ENCODE measurements at regions not wholly inside any gene's neighbourhood (a gene's known extent, or its start where the extent isn't known, plus 50 kb on each side); places are given as distances from the start of the nearest gene placed in this dataset.

DNA sequence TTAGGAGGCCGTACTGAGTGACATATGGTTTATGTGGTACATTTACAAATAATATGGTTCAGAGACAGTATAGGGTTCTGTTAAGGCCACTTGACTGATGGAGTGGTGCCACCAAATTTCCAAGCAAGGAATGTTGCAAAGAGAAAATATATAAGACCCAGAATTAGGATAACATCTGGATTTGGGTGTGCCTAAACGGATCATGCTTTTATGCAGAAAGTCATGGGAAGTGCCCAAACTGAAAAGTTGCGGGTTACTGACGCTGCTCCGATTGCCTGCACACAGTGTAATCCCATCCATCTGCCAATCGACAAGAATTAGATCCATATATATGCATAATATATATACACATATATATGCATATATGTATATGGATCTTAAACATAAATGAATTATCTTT lies 138.4 kb upstream of the DCN start:
- no peak for DNase-seq

DNA sequence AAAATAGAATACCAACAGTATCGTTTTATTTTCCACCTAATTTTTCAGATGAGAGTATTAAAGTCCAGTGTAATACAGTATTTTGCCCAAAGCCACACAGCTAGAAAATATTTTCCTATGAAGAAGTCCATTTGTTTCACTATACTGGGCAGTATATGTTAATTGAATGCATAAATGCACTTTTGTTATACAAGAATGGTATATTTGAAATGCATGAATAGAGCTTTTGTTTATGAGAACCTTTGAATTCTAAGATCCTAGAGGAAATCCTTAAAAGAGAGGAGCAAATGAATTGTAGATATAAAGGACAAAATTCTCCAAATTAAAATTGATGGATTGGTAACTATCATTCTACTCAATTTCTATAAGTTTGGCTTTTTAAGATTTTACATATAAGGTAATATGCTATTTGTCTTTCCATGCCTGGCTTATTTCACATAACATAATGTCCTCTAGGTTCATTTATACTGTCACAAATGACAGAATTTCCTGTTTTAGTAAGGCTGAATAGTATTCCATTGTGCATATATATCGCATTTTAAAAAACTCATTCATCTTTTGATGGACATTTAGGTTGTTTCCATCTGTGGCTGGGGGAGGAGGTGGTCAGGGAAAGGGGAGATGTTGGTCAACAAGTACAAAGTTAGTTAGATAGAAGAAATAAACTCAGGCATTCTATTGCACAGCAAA lies 136.6 kb upstream of the DCN start:
- no peak for DNase-seq

DNA sequence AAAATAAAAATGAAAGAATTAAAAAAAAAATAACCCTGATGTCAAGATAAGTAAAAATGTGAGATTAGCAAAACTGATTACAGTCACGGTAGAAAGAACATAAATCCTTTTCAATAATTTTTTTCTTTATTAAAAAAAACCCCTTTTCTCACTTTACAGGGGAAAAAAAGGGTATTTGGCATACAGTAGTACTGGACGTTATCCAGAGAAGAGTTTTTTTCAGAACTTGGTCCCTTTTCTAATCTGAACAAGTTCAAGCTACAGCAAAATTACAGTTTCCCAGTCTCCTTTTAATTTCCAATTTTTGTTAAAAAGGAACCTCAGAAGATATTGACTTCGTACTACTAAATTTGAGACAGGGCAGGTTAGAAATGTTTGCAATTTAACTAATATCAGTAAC lies 134.7 kb upstream of the DCN start:
- no peak for DNase-seq

DNA sequence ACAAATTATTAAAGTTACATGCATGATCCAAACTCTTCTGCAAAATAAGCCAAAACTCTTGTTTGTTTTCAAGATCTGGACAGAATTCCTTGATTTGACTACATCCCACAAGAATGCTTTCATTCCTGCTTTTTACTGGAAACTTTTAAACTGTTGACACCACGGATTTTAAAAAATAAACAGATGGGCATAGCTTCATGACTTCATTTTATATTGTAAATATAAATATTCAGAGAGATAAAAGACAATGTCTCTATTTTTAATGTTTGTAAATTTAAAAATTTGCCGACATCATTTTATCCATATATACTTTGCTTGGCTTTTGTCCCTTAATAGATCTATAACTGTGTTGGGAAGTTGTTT lies 134.3 kb upstream of the DCN start:
- DNase-seq: no peak

DNA sequence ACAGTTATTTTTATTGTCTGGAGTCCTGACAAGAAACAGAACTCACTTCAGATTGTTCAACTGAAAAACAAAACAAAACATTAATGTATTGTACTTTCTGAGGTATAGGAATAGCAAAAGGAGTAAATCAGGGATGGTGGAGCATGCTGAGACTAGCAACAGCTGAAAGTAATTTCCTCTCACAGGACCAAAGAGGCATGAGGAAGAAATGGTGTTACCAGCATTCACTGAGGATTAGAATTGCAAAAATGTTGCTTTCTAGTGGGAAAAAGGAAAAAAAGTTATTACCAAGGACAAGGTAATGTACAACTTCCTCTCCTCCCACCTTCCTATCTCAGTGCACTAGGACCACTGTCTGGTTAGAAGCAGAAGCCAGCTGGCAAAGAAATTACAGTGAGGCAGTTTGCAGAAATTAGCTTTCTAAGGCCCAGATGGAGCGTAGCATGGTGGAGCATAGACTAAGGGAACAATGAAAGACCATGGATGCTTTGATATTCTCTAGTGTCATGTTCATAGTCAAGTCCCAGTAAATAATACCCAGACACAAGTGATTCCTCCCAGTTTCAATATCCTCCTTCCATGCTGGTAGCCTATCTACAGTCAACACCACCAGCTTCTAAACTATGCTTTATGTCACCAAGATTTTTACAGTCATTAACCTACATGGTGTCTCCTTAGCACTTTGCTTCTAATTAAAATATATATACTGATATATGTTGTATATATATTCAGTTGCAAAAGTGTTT lies 133.7 kb upstream of the DCN start:
- DNase-seq: no peak

DNA sequence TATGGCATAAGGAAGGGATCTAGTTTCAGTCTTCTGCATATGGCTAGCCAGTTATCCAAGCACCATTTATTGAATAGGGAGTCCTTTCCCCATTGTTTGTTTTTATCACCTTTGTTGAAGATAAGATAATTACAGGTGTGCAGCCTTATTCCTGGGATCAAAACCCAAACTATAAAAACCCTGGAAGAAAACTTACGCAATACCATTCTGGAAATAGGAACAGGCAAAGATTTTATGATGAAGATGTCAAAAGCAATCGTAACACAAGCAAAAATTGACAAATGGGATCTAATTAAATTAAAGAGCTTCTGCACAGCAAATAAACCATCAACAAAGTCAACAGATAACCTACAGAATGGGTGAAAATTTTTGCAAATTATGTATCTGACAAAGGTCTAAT lies 128.5 kb upstream of the DCN start:
- DNase-seq: no peak

DNA sequence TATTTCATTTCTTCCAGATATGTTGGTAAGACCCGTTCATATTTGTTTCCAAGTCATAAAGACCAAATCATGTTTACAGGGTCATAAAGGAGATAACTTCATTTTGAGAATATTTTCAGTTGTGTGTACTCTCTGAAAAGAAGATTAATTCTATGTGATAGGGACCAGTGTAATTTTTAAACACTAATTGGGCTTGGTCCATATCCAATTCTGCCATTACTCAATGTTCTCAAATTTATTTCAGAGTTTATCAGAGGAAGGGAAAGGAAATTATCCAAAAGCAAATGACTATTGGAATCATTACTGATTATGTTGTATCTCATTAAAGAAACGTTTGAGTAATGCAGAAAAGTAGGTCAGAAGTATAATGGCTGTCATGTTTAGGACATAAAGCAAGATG lies 126.8 kb upstream of the DCN start:
- no peak for DNase-seq

DNA sequence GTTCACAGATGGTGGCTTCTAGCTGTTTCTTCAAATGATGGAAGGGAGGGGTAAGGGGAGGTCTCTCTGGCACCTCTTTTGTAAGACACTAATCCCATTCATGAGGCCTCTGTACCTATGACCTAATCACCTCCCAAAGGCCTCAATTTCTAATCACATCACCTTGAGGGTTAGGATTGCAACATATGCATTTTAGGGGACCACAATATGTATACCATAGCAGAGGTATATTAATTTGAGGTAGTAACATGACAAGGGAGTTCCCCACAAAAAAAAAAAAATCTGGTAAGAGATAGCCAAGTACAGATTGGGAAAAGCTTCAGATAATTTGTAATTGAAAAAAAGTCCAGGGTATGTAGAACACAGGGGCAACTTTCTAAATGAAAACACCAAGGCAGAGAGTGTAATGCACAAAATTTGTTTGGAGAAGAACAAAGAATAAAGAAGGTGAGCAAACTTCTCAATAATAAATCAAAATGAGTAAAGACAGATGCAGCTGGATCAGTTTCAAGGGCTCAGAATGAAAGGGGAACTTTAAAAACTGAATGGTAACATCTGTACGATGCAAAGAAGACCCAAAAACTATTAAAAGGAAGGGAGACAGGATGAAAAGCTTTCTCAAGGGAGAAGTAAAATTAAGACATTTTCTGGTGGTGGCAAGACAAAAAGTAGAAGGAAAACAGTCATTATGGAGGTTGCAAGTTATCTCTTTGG lies 125.5 kb upstream of the DCN start:
- DNase-seq: no peak

DNA sequence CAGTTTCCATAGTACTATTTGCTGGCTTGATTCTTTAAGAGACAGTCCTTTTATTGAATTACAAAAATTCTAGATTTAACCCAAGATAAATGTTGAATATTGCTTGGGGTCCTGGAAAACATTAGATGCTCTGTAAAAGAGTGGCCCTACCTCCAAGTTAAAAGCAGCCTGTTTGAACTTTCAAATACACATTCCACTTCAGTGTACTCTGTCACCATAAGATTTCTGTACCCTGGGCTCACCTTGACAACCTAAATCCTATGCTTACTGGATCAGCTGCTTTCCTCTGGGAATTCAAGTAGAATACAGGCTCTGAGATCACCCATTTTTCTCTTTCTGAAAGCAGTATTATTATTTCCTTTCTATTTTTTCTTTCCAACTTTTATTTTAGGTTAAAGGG lies 107.7 kb upstream of the DCN start:
- no peak for DNase-seq

DNA sequence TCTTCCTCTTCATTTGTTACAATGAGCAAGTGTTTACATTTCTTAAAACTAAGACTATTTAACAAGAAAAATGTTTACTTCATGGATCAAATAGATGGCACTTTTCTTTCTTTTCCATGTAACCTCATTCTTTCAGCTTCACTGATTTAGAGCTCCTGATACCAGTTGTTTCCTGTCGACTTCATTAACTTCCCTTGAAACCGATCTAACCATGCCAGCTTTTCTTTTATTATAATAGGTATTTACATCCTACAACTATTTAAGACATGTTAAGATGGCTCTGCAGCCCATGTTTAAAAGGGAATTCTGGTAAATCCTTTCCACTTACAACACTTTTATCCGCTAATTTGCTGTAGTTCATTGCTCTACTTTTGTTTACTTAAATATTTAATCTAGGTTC lies 107.3 kb upstream of the DCN start:
- no peak for DNase-seq

DNA sequence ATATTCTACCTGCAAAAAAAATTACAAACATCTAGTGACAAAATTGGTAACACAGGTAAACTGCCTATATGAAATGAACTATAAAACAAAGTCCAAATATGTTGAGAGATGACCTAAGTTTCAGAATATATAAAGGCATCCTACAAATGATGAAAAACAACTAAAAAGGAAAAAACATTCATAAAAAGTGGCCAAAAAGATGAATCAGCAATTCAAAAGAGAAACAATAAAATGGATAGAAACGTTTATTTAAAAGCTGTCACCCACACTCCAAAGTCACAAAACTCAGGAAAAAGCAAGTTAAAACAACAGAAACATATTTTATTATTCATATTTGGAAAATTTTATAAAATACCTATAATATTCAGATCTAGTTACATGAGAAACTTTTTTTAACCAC lies 106.5 kb upstream of the DCN start:
- DNase-seq: no peak

DNA sequence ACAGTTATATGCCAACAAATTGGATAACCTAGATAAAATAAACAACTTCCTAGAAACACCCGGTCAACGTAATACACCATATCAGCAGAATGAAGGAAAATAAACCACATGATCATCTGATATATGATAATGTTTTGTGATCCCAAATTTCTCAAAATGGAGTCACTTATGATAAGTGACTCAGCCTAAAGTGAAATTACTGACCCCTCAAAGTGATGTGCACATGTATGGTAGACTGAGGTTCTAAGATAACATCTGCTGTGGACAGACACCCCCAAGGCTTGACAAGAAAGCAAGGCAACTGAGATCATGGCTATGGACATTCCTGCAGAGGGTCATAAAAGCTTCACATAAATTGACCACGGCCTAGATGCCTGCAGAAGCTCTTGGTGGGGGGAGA lies 105.1 kb upstream of the DCN start:
- DNase-seq: no peak

DNA sequence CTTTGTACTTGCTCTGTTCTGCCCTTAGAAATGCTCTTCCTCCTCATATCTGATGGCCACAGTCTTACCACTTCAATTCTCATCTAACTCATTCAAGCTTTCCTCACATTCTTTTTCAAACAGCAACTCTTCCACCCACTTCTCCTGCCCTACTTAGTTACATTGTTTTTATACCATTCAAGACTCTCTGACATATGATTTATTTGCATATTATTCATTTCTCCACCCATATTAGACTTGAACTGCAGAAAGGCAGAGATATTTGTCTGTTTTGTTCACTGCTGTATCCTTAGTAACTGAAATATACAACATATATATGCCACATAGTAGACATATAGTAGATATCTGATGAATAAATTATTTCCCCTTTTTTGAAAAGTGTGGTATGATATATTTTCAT lies 95.5 kb upstream of the DCN start:
- no peak for DNase-seq

DNA sequence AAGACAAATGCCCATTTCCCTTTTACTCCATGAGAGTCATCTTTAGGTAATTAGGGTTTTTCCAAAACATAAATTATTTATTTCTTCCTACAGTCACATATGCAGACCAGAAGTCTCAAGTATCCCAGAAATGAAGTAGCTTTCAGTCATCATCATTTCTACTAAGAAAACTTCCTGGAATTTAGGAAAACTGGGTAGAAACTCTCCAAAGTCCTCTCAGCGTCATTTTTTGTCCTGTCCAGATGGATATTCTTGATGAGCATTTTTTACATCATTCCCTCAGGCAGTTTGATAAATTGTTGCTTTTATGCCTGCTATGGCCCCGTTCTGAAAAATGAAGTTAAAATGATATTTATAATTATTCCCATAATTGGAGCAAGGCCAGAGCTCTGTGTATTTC lies 93.9 kb upstream of the DCN start:
- DNase-seq: no peak

DNA sequence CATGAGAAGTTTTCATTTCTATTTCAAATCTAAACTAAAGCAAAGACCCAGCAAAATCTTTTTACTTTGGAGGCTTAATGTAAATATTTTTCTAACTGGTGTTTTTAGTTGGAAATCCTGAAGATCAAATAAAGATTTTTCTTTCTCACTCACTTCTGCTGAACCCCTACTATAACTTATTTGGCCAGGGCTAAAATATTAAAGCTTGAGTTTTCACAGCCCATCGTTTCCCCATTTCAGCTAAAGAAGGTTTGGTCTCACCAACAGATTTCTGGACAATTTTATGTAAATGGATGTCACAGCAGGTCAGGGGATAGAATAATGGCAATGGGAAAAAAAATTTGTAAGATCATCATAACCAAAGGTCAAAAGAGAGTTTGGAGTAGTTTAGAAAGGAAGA lies 92.7 kb upstream of the DCN start:
- DNase-seq: no peak

DNA sequence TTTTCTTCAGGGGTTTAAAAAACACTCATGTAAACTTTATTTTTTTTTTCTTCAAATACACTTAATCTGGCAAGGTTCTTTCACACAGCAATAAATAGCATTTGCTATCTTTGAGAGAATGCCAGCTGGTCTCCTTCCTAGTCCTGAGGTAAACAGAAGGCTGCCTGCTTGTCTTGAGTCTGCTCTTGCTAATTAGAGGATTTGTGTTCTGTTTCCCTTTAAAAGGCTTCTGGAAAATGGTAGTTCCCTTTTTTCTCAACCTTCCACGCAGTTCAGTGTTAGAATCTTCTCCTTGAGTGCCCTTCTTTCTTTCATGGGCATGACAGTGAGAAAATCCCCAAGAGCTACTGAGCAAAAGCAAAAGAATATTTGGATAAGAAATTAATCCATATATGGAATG lies 92.3 kb upstream of the DCN start:
- peak in 3 of 51 donors; percentile 2 to 14 (median 11) for DNase-seq

DNA sequence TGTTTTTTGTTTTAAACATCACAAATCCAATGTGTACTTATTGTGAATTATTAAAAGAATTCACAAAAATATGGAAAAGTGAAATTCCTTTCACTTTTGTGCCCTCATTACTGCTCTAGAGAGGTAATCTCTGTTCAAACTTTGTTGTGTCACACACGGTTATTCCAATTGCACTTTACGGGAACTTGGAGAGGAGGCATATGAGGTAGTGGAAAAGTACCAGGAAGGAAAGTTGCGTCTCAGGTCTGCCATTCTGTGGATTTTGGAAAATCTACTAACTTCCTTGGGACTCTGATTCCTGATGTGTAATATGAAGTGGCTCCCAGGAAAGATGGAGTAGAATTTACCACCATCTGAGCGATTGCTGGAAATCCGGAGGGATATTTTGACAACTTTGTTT lies 90.9 kb upstream of the DCN start:
- no peak for DNase-seq

DNA sequence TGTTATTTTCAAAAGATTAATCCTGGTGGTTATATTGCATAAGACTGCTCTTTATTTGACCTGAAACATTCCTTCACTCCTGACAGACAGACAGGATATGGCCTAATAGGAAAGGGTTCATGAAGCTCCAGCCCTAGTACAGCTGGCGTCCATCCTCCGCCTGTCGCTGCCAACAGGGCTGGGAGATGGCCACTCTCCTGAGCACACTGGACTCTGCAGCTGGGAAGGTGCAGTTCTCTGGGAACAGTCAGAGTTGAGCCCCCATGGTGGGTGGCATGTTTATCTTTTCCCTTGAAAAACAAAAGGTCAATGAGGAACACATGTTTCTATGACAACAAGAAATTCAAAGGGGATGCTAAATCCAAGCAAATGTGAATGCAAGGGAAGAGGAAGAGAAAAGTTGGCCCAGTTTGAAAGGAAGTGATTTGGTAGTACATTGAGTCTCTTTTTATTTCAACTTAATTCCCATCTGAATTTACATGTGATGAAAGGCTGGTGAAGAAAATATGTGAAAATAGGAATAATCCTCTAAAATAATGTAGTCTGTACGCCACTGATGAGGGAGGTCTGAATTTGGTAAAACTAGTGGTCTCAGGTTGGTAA lies 89.9 kb upstream of the DCN start:
- DNase-seq: peak in 7 of 51 donors; percentile 0 to 9 (median 3)

DNA sequence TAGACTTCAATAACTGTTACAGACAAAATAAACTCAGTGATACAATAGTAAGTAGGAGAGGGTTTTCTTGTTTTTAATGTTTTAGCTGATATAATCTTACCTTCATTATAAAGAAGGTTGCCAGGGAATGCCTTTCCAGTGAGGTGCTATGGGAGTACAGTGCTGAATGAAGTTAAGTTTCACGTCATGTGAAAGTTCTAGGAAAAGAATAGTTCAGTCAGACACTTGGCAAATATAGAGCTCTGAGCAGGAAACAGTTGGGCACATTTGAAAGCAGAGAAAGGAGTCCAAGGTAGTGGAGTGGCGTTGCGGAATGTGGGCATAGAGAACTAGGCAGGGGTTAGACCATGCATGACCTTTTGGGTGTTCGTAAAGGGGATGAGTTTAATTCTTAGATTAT lies 88.6 kb upstream of the DCN start:
- no peak for DNase-seq

DNA sequence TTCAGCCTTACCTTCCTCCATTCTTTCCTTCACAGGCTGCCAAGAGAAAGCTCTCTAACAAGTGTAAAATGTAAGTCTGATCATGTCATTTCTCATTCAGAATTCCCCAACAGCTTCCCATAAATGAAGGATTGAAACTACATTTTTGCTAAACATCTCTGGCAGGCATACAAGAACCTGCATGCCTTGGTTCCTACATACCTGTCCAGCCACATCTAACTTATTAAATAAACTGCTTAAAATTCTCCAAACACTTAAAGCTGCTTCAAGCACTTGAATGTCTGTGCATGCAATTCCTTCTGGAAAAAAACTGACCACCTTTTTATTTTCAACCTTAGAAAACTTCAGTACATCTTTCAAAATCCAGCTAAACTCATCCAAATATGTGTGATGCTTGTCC lies 84.4 kb upstream of the DCN start:
- DNase-seq: no peak

DNA sequence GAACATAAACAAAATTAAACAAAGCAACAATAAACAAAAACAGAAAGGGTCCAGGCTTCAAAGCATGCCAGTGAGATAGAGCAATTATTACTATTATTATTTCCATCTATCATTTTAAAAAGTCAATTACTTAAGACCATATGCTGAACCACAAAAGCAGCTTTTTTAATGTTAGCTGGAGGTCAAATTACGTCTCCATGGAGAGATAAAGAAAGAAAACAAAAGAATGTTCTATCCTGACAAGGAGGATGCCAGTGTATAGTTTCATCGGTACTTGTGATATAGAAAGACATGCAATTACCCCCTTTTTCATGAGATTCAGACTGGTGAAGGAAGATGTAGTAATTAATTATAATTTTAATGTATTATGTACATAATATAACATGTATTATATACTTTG lies 81.6 kb upstream of the DCN start:
- DNase-seq: no peak

DNA sequence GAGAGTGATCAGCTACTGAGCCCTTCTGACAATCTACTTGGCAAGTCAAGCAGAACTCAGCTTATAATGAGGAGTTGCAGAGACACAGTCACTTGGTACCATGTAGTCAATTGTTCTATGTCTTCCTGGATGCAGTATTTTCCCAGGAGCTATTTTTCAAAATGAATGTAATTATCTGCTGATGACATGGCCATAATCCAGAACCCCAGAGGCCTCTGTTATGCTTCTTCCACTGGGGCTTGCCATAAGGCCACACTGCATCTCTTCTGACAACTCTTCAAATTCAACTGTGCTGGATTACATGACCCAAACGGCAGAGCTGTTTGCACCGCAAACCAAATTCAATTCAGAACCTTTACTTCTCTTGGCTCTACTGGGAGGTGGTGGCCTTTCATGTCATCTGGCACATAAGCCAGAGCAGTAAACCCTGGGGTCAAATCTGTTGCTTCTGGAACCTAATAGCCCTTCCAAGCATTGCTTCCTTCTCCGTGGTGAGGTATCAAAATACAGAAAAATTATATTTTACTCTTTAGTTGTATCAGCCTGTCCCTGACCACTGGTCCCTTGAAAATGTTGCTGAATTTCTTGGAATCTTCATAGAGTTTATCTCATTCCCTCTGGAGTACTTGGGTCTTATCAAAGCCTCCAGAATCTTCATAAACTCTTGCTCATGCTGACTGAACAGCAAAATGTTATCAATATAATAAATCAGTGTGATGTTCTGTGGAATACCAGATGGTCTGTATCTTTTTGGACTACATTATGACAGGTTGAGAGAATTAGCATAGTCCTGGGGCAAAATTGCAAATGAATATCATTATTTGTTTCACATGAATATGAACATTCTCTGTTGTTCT lies 79.4 kb upstream of the DCN start:
- DNase-seq: no peak
